Ovary (tissue), 7 donors: ENCODE measurements at regions not wholly inside any gene's neighbourhood (a gene's known extent, or its start where the extent isn't known, plus 50 kb on each side); places are given as distances from the start of the nearest gene placed in this dataset.

Experiments
- DNase-seq, 5 donors: peaks; one replicate each; pipeline ENCODE4 v3.0.0-alpha.2; 2019 to 2020
- H3K27ac ChIP-seq, 2 donors: fragments of 200-600 bp; one replicate each; pipeline versions ENCODE4 v1.5.1 to v1.8.0; 2019 to 2022
- H3K27me3 ChIP-seq: fragments of 200-600 bp; one replicate; pipeline ENCODE4 v1.8.0; 2022
- H3K36me3 ChIP-seq: fragments of 200-600 bp; sonication (generic); one replicate; pipeline ENCODE4 v1.5.1; 2019
- H3K4me1 ChIP-seq: one replicate; pipeline ENCODE4 v1.8.1; 2013; ENCODE audit warnings: mild to moderate bottlenecking, moderate library complexity; ENCODE audit not compliant: insufficient read depth
- H3K4me3 ChIP-seq: fragments of 200-600 bp; sonication (generic); one replicate; pipeline ENCODE4 v1.5.1; 2017
- H3K9me3 ChIP-seq, 2 donors: fragments of 200-600 bp in 1 of 2; sonication (generic) in 1 of 2; one replicate each; pipeline versions ENCODE4 v1.5.1 to v1.8.1; 2013 to 2019; ENCODE audit warnings: mild to moderate bottlenecking in 1 of 2, moderate library complexity in 1 of 2
- EP300 ChIP-seq: sonication (generic); formaldehyde crosslinking; IDR thresholded peaks from one replicate; pipeline ENCODE4 v1.6.1; 2017; ENCODE audit warnings: antibody characterized with exemption
- POLR2A ChIP-seq: fragments of 450-650 bp; IDR thresholded peaks from one replicate; pipeline ENCODE4 v1.6.1; 2017; ENCODE audit warnings: antibody characterized with exemption, mild to moderate bottlenecking, moderate library complexity
- WGBS, 3 donors: extraction: QIAGEN DNeasy Blood & Tissue Kit in 1 of 3; methylation state at CpG; one replicate each; pipeline versions ENCODE4 v1.1.5 to v1.1.7; 2013 to 2017; 5-methylcytosine and 5-hydroxymethylcytosine counted together
- intact Hi-C, 4 donors: fragments of 100-400 bp; cut with DNase I; formaldehyde crosslinking; loops; one replicate each; pipeline versions ENCODE4 v1.11.0 to v1.15.1; 2022 to 2023
- TF ChIP-seq, protein P1 (sequence below), 3 donors: fragments of 450-650 bp in 2 of 3; fragments of 200-600 bp in 1 of 3; IDR thresholded peaks; one replicate each; pipeline versions ENCODE4 v1.5.1 to v1.8.0; 2016 to 2022; ENCODE audit warnings: antibody characterized with exemption in 3 of 3, mild to moderate bottlenecking in 1 of 3
- donor health status: DM: no; HTN: no; CAD: no; lungs with moderate emphysema.
- donor health status: DM: no; HTN: no; CAD: no.
- donor health status: Bipolar disorder and iron deficiency.
- donor health status: DM: no; HTN: no; CAD: no.
- donor health status: DM: yes; HTN: yes; CAD: no.

- Histone ChIP-seq H3K36me3 (no peaks in the 10 kb centered on the region), H3K9me3 (no peaks in the 10 kb centered on the region), H3K27me3 (no peaks in the 10 kb centered on the region), H3K4me3 (no peak overlapping the region), H3K4me1 (no peaks in the 10 kb centered on the region), H3K27ac (no peak overlapping the region)
- intact Hi-C loops, result no loop called here
- TF ChIP-seq EP300 (no peak), POLR2A (no peak)
- TF ChIP-seq, protein P1, sequence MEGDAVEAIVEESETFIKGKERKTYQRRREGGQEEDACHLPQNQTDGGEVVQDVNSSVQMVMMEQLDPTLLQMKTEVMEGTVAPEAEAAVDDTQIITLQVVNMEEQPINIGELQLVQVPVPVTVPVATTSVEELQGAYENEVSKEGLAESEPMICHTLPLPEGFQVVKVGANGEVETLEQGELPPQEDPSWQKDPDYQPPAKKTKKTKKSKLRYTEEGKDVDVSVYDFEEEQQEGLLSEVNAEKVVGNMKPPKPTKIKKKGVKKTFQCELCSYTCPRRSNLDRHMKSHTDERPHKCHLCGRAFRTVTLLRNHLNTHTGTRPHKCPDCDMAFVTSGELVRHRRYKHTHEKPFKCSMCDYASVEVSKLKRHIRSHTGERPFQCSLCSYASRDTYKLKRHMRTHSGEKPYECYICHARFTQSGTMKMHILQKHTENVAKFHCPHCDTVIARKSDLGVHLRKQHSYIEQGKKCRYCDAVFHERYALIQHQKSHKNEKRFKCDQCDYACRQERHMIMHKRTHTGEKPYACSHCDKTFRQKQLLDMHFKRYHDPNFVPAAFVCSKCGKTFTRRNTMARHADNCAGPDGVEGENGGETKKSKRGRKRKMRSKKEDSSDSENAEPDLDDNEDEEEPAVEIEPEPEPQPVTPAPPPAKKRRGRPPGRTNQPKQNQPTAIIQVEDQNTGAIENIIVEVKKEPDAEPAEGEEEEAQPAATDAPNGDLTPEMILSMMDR (IDR thresholded peaks at IDR 0.05), result no peak
- 42 to 64% (median 51%) methylated on average over 3 of the region's 3 CpGs for WGBS, 3 donors
- DNase-seq, result peak in 1 of 5 donors; percentile 47
Measured at GRCh38 chr10:33706191-33706590, 371.7 kb upstream of the NRP1 start.

DNA sequence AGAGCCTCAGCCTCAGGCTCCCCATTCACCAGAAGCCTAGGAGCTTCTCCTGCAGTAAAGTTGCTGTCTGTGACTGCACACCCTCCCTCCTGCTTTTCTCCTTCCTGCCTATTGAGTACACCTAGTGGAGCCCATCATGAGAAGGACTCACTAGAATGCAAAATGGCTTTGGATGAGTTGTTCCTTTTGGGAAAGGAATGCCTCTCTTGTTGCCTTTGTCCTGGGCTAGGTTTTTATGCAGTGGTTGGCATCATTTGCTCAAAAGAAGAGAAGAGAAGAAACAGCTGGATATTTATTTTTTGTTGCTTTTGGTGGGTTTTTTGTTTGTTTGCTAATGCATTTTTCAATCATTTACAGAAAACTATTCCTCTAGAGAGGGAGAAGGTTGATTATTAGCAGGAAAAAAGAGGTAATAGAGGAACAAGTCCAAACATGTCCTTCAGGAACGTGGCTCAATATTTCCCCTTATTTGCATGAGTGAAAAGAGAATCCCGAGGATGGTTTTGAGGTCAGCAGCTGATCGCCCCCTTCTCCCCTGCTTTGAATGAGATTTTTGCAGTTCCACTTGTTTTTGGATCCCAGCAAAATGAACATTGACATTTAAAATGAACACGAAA lies 369.9 kb upstream of the NRP1 start:
- WGBS, 3 donors, result 85 to 91% (median 90%) methylated on average over 4 of the region's 4 CpGs
- Histone ChIP-seq H3K27me3 (no peaks in the 10 kb centered on the region), H3K4me1 (no peaks in the 10 kb centered on the region), H3K36me3 (no peaks in the 10 kb centered on the region), H3K4me3 (no peak overlapping the region), H3K9me3 (no peaks in the 10 kb centered on the region), H3K27ac (no peak overlapping the region)
- no peak for TF ChIP-seq POLR2A
- TF ChIP-seq EP300, result no peak
- TF ChIP-seq, protein P1 (IDR thresholded peaks at IDR 0.05), result no peak
- DNase-seq, result no peak
- intact Hi-C loops, result no loop called here

DNA sequence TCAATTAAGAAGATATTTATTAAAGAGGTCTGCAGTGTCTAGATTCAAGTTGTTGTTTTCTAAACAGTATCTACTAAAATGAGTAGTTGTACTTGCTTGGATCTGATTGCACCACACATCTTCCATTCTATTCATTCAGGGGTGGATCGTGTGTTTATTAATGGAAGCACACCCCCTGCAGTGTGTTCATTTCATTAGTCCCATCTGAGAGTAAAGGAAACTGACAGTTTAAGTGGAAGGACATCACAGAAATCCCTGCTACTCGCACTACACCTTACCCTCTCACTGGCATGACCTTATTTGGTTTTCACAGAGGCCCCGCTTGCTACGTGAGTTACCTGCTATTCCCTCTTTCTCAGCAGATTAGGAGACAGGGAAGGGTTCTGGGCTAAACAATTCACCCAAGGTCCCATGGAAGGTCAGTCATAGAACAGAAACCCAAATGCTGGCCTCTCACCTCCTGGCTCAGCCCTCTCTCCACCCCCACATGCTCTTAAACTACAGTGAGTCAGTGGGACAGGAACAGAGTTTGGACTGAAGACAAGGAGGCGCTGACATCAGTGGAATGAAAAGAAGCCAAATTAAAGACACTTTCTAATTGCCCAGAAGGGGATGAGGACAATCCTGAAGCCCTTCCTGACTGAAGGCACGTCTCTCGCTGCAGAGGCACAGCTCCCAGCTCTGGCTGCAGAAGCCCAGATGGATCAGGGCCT lies 369.2 kb upstream of the NRP1 start:
- TF ChIP-seq POLR2A (no peak), EP300 (no peak)
- TF ChIP-seq, protein P1 (IDR thresholded peaks at IDR 0.05), result no peak
- H3K4me1 ChIP-seq, result no peaks in the 10 kb centered on the region
- H3K9me3 ChIP-seq, result no peaks in the 10 kb centered on the region
- intact Hi-C loops, result no loop called here
- WGBS, 3 donors, result 76 to 89% (median 82%) methylated on average over 7 of the region's 7 CpGs
- no peak overlapping the region for H3K4me3 ChIP-seq
- no peak overlapping the region for H3K27ac ChIP-seq
- DNase-seq, result no peak
- H3K36me3 ChIP-seq, result no peaks in the 10 kb centered on the region
- H3K27me3 ChIP-seq, result no peaks in the 10 kb centered on the region

GRCh38 chr10:33698033-33698432 lies 363.6 kb upstream of the NRP1 start:
- DNase-seq, result no peak
- Histone ChIP-seq H3K4me1 (no peaks in the 10 kb centered on the region), H3K27me3 (no peaks in the 10 kb centered on the region), H3K9me3 (no peaks in the 10 kb centered on the region), H3K4me3 (no peak overlapping the region), H3K36me3 (no peaks in the 10 kb centered on the region), H3K27ac (no peak overlapping the region)
- TF ChIP-seq POLR2A, result no peak
- intact Hi-C loops, result no loop called here

GRCh38 chr10:33697016-33697415 lies 362.5 kb upstream of the NRP1 start:
- Histone ChIP-seq H3K4me1 (no peaks in the 10 kb centered on the region), H3K27me3 (no peaks in the 10 kb centered on the region), H3K9me3 (no peaks in the 10 kb centered on the region), H3K36me3 (no peaks in the 10 kb centered on the region), H3K27ac (no peak overlapping the region), H3K4me3 (no peak overlapping the region)
- no peak for DNase-seq
- no peak for TF ChIP-seq EP300
- TF ChIP-seq, protein P1 (IDR thresholded peaks at IDR 0.05), result no peak
- no peak for TF ChIP-seq POLR2A
- WGBS, 3 donors, result 97 to 98% (median 97%) methylated on average over 5 of the region's 5 CpGs
- intact Hi-C loops, result no loop called here
